Testis (tissue), 2 donors: ENCODE measurements at regions not wholly inside any gene's neighbourhood (a gene's known extent, or its start where the extent isn't known, plus 50 kb on each side); places are given as distances from the start of the nearest gene placed in this dataset.

Source experiments
- CTCF ChIP-seq, 3 experiments: fragments of 450-650 bp in 2 of 3; fragments of 200-600 bp in 1 of 3; sonication (generic) in 1 of 3; IDR thresholded peaks; one replicate each; pipeline ENCODE4 v1.5.1; 2016 to 2019; ENCODE audit warnings: antibody characterized with exemption in 3 of 3, mild to moderate bottlenecking in 2 of 3, moderate library complexity in 1 of 3
- POLR2A ChIP-seq: fragments of 450-650 bp; IDR thresholded peaks from one replicate; pipeline ENCODE4 v1.6.1; 2017; ENCODE audit warnings: antibody characterized with exemption, mild to moderate bottlenecking, moderate library complexity

GRCh38 chr15:81536356-81536755 is 162.3 kb upstream of the TMC3 start:
- TF ChIP-seq CTCF (IDR thresholded peaks at IDR 0.05) (no peak), POLR2A (no peak)
